ENCODE measurements at regions not wholly inside any gene's neighbourhood (a gene's known extent, or its start where the extent isn't known, plus 50 kb on each side); places are given as distances from the start of the nearest gene placed in this dataset.

- TF ChIP-seq GATA1 (IDR thresholded peaks at IDR 0.05; ENCODE audit: low read depth, low read length) (no peak), POLR2A (IDR thresholded peaks at IDR 0.05; ENCODE audit: low read length) (no peak)
- DNase-seq = no peak
Observed at GRCh38 chr3:64891021-64891420, 203.2 kb upstream of the ADAMTS9 start.

DNA sequence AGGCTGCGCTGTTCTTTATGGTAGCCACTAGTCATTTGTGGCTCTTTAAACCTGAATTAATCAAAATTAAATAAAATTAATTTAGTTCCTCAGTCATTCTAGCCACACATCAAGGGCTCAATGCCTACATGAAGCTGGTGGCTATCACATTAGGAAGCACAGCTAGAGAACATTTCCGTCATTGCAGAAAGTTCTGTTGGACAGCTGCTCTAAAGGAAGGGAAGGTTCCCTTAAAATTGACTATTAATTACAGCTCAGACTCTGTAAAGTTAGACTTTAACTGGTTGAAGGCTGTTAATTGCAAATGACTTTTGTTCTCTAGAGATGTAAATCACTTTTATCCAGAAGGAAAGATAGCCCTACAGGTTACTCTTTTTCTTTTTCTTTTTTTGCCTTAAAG, 202.7 kb upstream of the ADAMTS9 start:
- no peak for DNase-seq
- TF ChIP-seq GATA1 (IDR thresholded peaks at IDR 0.05; ENCODE audit: low read depth, low read length) = no peak
- no peak for TF ChIP-seq POLR2A (IDR thresholded peaks at IDR 0.05; ENCODE audit: low read length)

DNA sequence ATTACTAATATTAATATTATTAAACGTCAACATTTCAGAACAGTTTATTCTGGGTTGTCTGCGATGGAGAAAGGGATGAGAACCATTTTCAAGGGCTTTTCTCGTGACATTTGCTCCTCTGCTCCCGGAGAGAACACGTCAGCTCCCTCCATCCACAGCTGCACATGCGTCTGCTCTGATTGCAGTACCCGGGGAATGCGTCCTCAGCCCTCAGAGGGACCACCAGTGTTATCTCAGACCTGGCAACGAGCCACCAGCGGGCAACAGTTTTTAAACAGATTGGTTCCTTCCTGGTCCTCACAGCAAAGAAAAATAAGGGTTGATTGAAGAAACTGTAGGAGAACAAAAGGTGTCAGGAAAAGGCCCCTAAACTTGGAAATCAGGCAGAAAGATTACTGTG, 202.2 kb upstream of the ADAMTS9 start:
- TF ChIP-seq POLR2A (IDR thresholded peaks at IDR 0.05; ENCODE audit: low read length) = no peak
- no peak for TF ChIP-seq GATA1 (IDR thresholded peaks at IDR 0.05; ENCODE audit: low read depth, low read length)
- no peak for DNase-seq

DNA sequence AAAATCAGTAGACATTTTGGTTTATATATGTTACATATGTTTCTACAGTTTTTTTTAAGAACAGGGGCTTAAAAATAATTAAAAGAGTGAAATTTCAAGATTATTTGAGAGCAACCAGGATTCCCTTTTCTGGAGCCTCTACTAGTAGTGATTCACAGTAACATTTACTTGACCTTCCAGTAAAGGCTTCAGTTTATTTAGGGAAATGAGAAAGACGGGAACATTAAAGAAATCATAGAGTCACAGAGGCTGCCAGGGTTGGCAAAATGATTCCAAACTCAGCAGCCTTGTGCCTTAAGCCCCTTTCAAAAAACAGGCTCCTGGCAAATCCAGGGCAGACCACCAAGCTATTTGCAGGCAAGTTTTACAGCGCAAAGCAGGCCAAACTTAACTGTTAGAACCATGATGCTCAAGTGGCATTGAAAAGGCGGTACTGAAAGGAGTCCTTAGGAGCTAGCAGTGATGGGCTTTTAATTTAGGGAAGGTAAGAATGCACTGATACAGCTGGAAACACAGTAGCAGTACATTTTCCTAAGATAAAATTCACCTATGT, 201.1 kb upstream of the ADAMTS9 start:
- TF ChIP-seq POLR2A (IDR thresholded peaks at IDR 0.05; ENCODE audit: low read length) (no peak), GATA1 (IDR thresholded peaks at IDR 0.05; ENCODE audit: low read depth, low read length) (no peak)
- no peak for DNase-seq

GRCh38 chr3:64888165-64888564, 200.4 kb upstream of the ADAMTS9 start:
- TF ChIP-seq GATA1 (IDR thresholded peaks at IDR 0.05; ENCODE audit: low read depth, low read length) = no peak
- no peak for TF ChIP-seq POLR2A (IDR thresholded peaks at IDR 0.05; ENCODE audit: low read length)
- no peak for DNase-seq

DNA sequence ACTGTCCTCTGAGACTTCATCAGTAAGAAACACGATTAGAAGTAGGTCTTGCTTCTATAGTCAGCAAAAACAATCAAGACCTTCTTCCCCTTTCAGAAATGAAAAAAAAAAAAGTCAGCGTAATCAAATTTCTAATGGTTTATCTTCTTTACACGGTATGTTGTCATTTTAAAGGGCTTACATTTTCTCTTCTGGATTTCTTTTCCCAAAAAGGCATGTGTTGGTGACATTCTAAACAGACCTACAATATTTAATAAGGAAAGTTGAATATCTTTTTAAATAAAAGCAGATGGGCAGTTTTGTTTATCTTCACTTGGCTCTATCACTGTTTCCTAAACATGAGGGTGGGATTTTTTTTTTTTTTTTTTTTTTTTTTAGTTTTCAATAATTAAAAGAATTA, 197.3 kb upstream of the ADAMTS9 start:
- no peak for DNase-seq
- TF ChIP-seq GATA1 (IDR thresholded peaks at IDR 0.05; ENCODE audit: low read depth, low read length) = no peak
- no peak for TF ChIP-seq POLR2A (IDR thresholded peaks at IDR 0.05; ENCODE audit: low read length)

DNA sequence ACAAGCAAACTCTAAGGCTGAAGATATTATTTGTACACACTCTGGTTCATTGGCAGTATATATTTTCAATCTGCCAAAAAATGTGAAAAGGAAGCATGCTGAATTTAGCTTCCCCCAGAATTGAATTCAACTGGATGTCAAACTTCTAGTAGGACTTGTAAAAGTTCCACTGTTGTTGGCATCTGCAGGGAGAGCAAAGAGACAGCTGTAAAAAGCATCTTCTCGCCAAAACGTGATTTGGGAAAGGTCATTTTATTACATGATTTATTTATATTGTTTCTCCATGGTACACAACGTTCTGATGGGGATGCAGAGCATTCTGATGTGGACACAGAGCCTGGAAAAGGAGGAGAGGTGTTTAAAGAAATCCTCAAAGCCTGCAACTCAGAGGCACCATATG, 196.7 kb upstream of the ADAMTS9 start:
- TF ChIP-seq GATA1 (IDR thresholded peaks at IDR 0.05; ENCODE audit: low read depth, low read length) (no peak), POLR2A (IDR thresholded peaks at IDR 0.05; ENCODE audit: low read length) (no peak)
- no peak for DNase-seq

DNA sequence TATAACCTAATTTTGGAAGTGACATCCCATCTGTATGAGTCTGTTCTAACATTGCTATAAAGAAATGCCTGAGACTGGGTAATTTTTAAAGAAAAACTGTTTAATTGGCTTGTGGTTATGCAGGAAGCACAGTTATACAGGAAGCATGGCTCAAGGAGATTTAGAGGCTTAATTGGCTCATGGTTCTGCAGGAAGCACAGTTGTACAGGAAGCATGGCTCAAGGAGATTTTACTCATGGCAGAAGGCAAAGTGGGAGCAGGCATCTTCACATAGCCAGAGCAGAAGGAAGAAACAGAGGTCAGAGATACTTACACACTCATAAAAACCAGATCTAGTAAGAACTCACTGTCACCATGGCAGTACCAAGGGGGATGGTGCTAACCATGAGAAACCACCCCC, 193.1 kb upstream of the ADAMTS9 start:
- TF ChIP-seq GATA1 (IDR thresholded peaks at IDR 0.05; ENCODE audit: low read depth, low read length) = no peak
- TF ChIP-seq POLR2A (IDR thresholded peaks at IDR 0.05; ENCODE audit: low read length) = no peak
- no peak for DNase-seq

GRCh38 chr3:64878362-64878761, 190.6 kb upstream of the ADAMTS9 start:
- no peak for DNase-seq

DNA sequence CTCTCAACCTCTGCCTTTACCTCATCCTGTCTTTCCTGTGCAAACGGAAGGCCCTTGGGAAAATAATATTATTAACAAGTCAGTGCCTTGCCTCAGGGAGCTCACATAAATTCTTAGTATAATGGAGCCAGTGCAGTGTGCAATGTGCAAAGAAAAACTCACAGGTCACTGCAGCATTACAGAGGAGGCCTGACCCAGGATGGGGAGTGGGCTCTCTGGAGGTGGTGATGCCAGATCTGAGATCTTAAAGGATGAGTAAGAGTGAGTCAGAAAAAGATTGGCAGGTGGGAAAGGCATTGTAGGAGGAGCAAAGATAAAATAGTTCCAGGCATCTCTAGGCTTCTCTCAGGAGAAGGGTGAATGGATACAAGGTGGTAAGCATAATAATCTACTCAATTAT, 185.6 kb upstream of the ADAMTS9 start:
- TF ChIP-seq POLR2A (IDR thresholded peaks at IDR 0.05; ENCODE audit: low read length) = no peak
- TF ChIP-seq GATA1 (IDR thresholded peaks at IDR 0.05; ENCODE audit: low read depth, low read length) = no peak
- no peak for DNase-seq

More at GRCh38 chr3:64878362-64878761, 190.6 kb upstream of the ADAMTS9 start:
- TF ChIP-seq GATA1 (IDR thresholded peaks at IDR 0.05; ENCODE audit: low read depth, low read length) (no peak), POLR2A (IDR thresholded peaks at IDR 0.05; ENCODE audit: low read length) (no peak)

GRCh38 chr3:64872345-64872744, 184.5 kb upstream of the ADAMTS9 start:
- DNase-seq = no peak
- TF ChIP-seq GATA1 (IDR thresholded peaks at IDR 0.05; ENCODE audit: low read depth, low read length) (no peak), POLR2A (IDR thresholded peaks at IDR 0.05; ENCODE audit: low read length) (no peak)

DNA sequence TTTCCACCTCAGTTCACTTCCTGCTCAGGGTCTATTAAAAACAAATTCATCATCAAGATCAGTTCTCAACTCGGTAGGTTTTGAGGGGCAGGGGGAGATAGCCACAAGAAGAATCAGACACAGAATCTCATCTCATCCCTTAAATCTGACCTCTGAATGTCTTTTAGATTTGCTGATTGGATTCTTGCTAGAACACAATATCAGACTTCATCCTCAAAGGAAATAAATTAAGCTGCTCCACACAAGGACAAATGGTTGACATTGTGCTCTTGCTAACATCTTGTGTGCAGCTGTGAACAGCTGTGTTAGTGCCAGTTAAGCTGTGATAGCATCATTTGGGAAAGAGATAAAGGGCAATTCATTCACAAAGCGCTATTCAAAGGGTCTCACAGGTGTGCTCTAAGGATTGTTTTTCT, 184.0 kb upstream of the ADAMTS9 start:
- no peak for DNase-seq
- TF ChIP-seq POLR2A (IDR thresholded peaks at IDR 0.05; ENCODE audit: low read length) (no peak), GATA1 (IDR thresholded peaks at IDR 0.05; ENCODE audit: low read depth, low read length) (no peak)

GRCh38 chr3:64870876-64871646, 183.3 kb upstream of the ADAMTS9 start:
- no peak for TF ChIP-seq POLR2A (IDR thresholded peaks at IDR 0.05; ENCODE audit: low read length)
- no peak for DNase-seq

- DNase-seq = no peak
- TF ChIP-seq POLR2A (IDR thresholded peaks at IDR 0.05; ENCODE audit: low read length) (no peak), GATA1 (IDR thresholded peaks at IDR 0.05; ENCODE audit: low read depth, low read length) (no peak)
Observed at GRCh38 chr3:64867224-64867623, 179.4 kb upstream of the ADAMTS9 start.
